NCI-H2107 (cell line): ENCODE measurements at regions not wholly inside any gene's neighbourhood (a gene's known extent, or its start where the extent isn't known, plus 50 kb on each side); places are given as distances from the start of the nearest gene placed in this dataset.

Source experiments
- DNase-seq: peaks from one replicate; lab custom pipeline; 2025; lab: John Stamatoyannopoulos, UW

GRCh38 chr13:74966275-74966674 lies 515.7 kb downstream of the TBC1D4 start:
- DNase-seq: no peak

GRCh38 chr13:74945637-74946036 lies 536.3 kb downstream of the TBC1D4 start:
- no peak for DNase-seq

DNA sequence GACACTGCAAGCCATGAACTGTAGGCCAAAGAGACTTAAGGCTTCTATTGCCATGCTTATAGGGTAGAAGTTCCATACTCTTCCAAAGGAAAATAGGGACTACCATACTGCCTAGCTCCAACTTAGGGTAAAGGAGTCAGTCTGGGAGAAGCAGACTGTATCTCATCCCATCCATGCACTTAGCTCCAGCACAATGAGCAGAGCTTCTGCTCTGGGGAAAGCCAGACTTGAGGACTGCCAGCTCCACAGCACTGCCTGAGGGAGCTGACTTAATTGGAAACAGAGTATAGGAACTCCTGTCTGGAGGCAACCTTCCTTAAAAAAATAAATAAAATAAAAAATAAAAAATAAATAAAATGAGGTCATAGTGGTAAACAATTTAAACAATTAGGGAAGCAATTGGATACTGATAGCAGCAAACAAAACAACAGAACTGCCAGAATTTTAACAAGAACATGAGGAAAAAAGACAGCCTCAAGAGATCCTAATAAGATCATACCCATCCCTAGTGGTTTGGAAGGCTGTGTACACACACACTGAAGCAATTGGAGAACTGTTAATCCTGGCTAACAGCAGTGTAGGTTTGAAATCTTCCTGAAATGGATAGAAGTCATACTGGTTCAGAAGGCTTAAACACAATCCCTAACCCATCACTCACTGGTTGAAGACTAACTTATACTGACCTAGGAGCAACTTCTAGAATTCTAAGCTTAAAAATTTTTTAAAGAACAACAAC lies 550.1 kb downstream of the TBC1D4 start:
- no peak for DNase-seq

DNA sequence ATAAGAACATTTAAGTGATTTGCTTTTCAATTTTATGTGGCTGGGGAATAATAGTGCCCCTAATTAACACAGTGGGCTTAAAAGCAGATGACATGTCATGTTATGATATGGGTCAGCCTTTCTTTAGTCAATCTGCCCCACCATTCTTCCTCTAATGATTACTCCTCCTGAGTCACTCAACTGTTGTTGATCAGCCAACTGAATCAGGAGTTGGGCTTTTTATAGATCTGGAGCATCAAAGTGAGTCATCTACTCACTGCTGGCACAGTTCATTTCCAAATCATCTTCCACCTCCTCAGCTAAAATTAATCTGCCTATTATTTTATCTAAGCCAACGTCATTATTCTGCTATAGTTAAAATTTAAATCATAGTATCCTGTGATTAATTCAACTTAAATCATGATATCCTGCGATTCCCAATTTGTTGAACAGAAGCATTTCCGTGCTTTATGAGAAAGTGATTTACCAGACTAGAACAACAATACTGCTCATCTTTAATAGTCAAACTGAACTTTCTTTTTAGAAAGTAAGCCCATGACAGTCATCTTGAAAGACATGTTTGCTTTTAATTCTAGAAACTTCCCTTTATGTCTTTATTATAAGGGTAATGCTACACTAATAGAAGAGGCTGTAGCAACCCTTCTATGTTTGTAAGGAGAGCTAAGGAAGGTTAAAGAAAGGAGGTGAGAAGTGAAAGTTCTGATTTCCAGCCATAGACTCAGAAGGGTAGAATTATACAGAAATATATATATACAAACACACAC lies 551.4 kb downstream of the TBC1D4 start:
- no peak for DNase-seq

DNA sequence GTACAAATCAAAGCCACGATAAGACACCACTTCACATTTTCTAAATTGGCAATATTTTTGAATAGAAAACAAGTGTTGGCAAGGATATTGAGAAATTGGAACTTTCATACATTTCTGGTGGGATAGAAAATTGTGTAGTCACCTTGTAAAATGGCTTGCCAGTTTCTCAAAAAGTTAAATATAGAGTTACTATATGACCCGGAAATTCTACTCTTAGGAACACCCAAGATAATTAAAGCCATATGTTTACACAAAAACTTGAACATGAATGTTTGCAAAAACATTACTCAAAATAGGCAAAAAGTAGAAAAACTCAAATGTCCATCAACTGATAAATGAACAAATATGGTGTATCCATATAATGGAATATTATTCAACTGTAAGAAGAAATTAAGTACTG lies 552.5 kb downstream of the TBC1D4 start:
- no peak for DNase-seq

DNA sequence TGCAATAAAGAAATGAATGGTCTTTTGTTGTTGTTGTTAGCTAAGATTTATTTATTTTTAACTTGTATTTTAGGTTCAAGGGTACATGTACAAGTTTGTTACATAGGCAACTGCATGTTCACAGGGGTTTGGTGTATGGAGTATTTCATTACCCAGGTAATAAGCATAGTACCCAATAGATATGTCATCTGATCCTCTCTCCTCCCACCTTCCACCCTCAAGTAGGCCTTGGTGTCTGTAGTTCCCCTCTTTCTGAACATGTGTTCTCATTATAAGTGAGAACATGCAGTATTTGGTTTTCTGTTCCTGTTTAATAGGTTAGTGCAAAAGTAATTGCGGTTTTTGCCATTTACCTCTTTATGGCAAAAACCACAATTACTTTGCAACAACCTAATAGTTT lies 554.1 kb downstream of the TBC1D4 start:
- DNase-seq: no peak

DNA sequence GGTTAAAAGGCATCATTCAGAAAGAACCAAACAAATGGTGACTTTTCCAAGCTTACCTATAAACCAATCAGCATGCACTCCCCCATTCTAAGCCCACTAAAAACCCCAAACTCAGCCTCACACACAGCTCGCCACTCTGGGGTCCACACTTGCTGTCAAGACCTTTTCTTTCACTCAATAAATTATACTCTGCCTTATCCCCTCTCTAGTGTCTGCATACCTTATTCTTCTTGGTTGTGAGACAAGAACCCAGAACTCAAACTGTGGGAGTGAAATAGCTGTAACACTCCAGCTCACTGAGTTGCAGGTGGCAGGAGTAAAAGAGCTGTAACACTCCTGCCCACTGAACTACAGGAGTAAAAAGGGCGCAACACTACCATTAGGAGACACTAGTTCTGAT lies 559.0 kb downstream of the TBC1D4 start:
- DNase-seq: no peak

DNA sequence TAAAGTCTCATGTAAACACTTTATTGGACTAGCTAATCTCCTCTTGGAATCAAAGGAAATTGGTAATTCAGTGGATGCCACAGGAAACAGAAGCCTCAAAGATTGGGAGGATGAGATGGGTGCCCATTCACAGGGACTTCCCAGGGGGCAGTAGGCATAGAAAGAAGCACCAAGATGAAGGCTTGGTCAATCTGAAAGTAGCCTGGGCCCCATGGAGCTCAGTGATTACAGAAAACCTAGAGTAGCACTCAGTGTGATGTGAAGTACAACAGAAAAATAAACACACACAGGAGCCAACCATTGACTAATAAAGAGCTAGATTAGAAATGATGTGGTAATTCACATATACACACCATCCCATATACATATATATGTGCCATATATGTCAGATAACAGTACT lies 560.6 kb downstream of the TBC1D4 start:
- DNase-seq: no peak

DNA sequence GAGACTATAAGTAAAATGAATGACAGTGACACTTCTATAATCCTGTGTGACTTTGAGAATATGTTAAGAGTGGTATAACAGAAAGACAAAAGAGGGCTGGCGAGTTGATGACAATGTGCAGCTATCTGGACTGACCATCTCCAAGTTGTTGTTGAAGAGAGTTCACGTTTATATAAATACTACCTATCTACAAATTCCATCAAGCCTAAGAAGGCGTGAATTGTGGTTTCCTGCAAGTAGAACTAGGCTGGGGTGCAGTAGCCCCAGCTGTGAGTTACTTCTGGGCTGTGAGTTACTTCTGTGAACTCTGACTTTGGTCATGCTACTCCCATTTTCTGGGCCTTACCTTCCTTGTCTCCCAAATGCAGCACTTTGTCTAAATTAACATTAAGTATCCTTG lies 561.0 kb downstream of the TBC1D4 start:
- DNase-seq: no peak

DNA sequence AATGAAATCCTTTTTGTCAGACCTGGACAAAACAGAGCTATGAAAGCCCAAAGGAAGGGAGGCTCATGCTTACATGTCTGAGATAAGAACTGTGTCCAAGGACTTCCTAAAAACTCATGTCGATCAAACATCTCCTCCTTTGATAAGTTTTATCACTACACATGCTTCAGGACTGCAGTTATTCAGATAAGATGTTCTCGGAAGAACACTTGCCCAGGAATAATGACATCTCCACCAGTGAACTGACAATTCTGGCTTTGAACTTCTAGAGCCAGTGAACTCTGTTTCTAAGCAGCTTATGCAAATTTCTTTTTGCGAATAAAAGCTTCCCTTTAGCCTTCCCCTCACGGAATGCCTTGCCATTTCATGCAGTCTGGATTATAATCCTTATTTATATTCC lies 561.6 kb downstream of the TBC1D4 start:
- no peak for DNase-seq

DNA sequence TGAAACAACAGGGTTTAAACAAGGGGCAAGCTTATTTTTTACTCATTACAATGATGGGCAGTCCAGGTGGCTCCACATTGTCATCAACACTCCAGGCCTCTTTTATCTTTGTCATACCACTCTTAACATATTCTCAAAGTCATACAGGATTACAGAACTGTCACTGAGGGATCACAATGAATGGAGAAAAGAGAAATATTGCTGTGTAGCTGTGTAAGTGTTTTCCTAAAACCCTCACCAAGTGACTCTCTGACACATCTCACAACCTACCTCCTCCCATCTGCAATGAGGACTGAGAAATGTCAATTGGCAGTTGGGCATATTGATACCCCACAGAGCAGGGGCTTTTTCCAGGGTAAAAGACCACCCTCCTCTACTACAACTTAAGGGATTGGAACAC lies 562.1 kb downstream of the TBC1D4 start:
- no peak for DNase-seq

GRCh38 chr13:74912898-74913297 lies 569.1 kb downstream of the TBC1D4 start:
- no peak for DNase-seq

GRCh38 chr13:74910415-74910814 lies 571.6 kb downstream of the TBC1D4 start:
- DNase-seq: no peak

- no peak for DNase-seq
These were observed 574.2 kb downstream of the TBC1D4 start for GRCh38 chr13:74907788-74908187.

DNA sequence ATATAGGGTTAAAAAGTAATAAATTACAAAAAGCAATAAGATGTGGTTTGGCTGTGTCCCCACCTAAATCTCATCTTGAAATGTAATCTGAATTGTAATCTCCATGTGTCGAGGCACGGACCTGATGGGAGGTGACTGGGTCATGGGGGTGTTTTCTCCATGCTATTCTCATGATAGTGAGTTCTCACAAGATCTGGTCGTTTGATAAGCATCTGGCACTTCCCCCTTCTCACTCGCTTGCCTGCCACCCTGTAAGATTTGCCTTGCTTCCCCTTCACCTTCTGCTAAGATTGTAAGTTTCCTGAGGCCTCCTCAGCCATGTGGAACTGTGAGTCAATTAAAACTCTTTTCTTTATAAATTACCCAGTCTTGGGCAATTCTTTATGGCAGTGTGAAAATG lies 577.4 kb downstream of the TBC1D4 start:
- DNase-seq: no peak

DNA sequence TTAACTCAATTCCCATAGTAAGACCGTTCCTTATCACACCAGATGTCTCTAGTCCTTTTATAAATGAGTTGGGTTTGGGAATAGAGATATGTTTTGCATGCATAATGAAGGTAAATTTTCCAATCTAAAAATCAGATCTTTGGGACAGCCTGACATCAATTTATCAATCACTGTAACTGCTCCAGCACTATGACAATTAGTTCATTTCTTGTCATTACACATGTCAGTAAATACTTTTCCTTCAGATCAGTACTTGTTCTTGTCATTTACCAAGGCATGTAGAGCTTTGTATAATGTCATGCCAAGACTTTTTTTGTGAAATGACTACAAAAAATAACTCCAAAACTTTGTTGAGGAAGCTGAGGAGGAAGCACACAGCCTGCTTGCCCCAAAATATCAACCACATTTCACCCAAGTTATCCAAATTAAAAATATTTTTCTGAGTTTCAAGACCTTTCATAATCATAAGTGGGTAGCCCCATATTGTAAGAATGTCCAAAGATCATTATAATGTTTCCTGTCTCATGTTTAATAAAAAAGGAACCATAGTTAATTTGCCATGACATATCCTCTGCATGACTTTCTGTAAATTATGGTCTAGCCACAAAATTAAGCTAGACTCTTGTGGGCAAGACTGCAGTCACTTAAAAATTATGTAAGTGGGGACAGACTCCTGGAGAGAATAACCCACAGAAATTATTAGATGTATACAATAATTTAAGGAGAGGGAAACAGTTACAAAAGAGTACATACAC lies 586.8 kb downstream of the TBC1D4 start:
- DNase-seq: no peak

DNA sequence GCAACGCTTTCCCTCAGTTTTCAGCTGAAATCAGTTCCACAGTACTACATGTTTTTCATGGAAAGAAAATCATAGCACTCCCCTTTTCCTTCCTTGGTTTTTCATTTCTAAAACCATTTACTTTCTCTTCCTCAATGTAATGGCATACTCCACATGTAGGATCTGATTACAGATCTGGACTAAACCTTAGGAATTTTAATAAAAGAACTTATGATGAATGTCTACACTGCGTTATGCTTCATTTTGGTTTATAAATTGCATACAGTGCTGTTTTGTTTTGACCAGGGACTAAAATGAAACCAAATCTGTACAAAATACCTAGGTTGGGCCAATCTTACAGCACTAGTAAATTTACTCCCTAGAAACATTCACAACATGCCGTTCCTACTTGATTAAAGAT lies 589.9 kb downstream of the TBC1D4 start:
- DNase-seq: no peak

- no peak for DNase-seq
These were observed 590.4 kb downstream of the TBC1D4 start for GRCh38 chr13:74891610-74892009.

GRCh38 chr13:74889321-74889720 lies 592.6 kb downstream of the TBC1D4 start:
- DNase-seq: no peak

DNA sequence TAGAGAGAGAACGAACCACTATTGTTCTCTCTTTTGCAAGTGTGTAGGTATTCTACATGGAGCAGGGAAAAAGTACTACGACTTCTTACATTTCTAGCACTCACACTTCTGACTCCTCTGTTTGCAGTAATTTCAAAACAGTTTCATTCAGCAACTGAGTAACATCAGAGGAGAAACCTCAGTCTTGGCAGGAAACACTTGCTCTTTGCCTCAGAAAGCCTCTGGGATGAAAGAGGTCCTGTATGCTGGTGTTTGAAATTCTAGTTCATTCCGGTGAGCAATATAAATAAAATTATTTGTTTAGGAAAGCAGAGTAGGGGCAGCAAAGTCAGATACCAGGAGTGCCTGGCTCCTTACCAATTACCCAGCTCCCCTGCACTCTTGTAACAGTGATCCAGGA lies 595.5 kb downstream of the TBC1D4 start:
- no peak for DNase-seq

- no peak for DNase-seq
These were observed 598.1 kb downstream of the TBC1D4 start for GRCh38 chr13:74883834-74884233.

GRCh38 chr13:74871369-74872070 lies 610.4 kb downstream of the TBC1D4 start:
- no peak for DNase-seq
